Stimulated activated CD8-positive, alpha-beta memory T cell treated with anti-CD3 and anti-CD28 coated beads, Interleukin-15, amount 100 ng/mL, for 24 hours (primary cell): ENCODE measurements at regions not wholly inside any gene's neighbourhood (a gene's known extent, or its start where the extent isn't known, plus 50 kb on each side); places are given as distances from the start of the nearest gene placed in this dataset.

Source experiments
- DNase-seq: peaks from one replicate; pipeline ENCODE4 v3.0.0-alpha.2; 2020; ENCODE audit warnings: low read depth

- no peak for DNase-seq
Observed at GRCh38 chr6:4295058-4295782, 159.8 kb upstream of the ECI2 start.

- DNase-seq = no peak
Observed at GRCh38 chr6:4294636-4295035, 159.3 kb upstream of the ECI2 start.

- DNase-seq = no peak
Observed at GRCh38 chr6:4291453-4292403, 156.4 kb upstream of the ECI2 start.

- no peak for DNase-seq
Observed at GRCh38 chr6:4289770-4290320, 154.5 kb upstream of the ECI2 start.

- no peak for DNase-seq
Observed at GRCh38 chr6:4287811-4288244, 152.5 kb upstream of the ECI2 start.

- no peak for DNase-seq
Observed at GRCh38 chr6:4287372-4287771, 152.0 kb upstream of the ECI2 start.

GRCh38 chr6:4282926-4283325 lies 147.6 kb upstream of the ECI2 start:
- DNase-seq = no peak

GRCh38 chr6:4281341-4282293 lies 146.2 kb upstream of the ECI2 start:
- peak; percentile 6 for DNase-seq

- DNase-seq = no peak
Observed at GRCh38 chr6:4280707-4281106, 145.3 kb upstream of the ECI2 start.

GRCh38 chr6:4280031-4280430 lies 144.7 kb upstream of the ECI2 start:
- DNase-seq = no peak

GRCh38 chr6:4274382-4275082 lies 139.2 kb upstream of the ECI2 start:
- DNase-seq = no peak

- DNase-seq = no peak
Observed at GRCh38 chr6:4272996-4273395, 137.6 kb upstream of the ECI2 start.

- DNase-seq = no peak
Observed at GRCh38 chr6:4271761-4272470, 136.5 kb upstream of the ECI2 start.

- no peak for DNase-seq
Observed at GRCh38 chr6:4270776-4271175, 135.4 kb upstream of the ECI2 start.

GRCh38 chr6:4270001-4270400 lies 134.6 kb upstream of the ECI2 start:
- DNase-seq = no peak

GRCh38 chr6:4268171-4268570 lies 132.8 kb upstream of the ECI2 start:
- no peak for DNase-seq

GRCh38 chr6:4265740-4266139 lies 130.4 kb upstream of the ECI2 start:
- no peak for DNase-seq

GRCh38 chr6:4264601-4265000 lies 129.2 kb upstream of the ECI2 start:
- DNase-seq = no peak

- DNase-seq = no peak
Observed at GRCh38 chr6:4264081-4264480, 128.7 kb upstream of the ECI2 start.

GRCh38 chr6:4262526-4262925 lies 127.2 kb upstream of the ECI2 start:
- no peak for DNase-seq
